NCI-H2227 treated with DMSO at 0.1 percent for 48 hours (cell line): ENCODE measurements at regions not wholly inside any gene's neighbourhood (a gene's known extent, or its start where the extent isn't known, plus 50 kb on each side); places are given as distances from the start of the nearest gene placed in this dataset.
"Not testable (repeated sequence)": the region's sequence is repeated elsewhere in the genome, so short reads cannot be mapped to it uniquely, and the experiment has no call there.

Experiments used
- DNase-seq: peaks from one replicate; lab custom pipeline; 2025; lab: John Stamatoyannopoulos, UW

DNA sequence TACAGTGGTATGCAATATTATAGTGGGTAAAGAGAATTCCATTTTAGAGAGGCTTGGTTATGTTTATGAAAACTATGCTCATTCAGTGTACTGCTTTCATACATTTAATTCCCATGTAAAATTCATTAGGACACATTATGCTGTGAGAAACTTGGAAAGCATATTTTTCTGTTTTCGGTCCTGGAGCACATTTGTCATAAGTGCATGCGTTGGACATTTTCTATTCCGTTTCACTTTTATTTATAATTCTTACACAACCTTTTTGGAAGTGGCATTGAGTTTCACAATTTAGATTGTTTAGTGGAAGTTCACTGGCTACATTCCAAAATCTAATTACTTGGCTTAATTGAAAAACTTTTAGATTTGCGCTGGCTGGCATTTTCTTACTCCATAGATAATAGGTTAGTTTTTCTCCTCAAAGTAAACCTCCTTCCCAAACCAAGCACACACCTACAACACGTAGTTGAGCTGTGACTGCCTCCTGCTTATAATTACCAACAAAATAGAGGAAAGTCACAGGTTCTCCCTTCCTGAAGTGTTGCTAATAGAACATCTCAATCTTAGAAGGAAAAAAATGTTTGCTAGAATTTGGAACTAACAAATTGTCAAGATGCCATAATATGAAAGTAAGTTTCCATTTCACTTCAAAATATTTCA, 938.5 kb downstream of the TRHDE start:
- no peak for DNase-seq

- DNase-seq, result no peak
These were observed 948.8 kb downstream of the TRHDE start for GRCh38 chr12:73220951-73221350.

DNA sequence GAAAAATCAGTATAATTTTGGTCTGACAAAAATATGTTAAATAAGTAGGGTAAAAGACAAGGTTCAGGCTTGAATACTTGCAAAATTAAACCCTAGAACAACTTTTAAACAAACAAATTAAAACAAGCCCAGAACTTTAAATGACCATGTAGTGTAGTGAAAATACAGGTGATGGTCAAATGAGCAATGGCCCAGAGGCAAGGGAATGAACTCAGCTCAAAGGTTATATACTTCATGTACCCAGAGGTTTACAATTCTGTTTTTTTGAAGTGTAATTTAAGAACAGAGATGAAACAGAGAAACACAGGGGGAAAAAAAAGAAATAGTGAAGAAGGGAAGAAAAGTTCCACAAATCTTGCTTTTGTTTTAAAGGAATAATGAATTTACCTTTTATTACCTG, 949.2 kb downstream of the TRHDE start:
- no peak for DNase-seq

GRCh38 chr12:73221836-73222235, 949.7 kb downstream of the TRHDE start:
- DNase-seq, result no peak

GRCh38 chr12:73225371-73225937, 953.3 kb downstream of the TRHDE start:
- DNase-seq, result no peak

DNA sequence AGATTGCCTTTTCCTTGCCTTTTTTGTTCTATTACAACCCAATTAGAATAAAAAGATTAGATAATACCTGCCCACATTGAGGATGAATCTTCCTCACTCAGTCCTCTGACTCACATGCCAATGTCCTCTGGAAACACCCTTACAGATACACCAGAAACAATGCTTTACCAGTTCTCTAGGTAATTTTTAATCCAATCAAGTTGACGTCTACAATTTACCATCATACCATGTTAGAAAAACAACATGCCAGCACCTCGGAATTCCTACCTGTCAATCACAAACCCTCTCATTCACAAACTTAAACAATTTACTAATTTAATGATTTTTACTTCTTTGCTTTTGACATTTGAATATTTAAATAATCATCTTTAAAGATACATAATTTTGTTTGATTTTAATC, 953.8 kb downstream of the TRHDE start:
- no peak for DNase-seq

DNA sequence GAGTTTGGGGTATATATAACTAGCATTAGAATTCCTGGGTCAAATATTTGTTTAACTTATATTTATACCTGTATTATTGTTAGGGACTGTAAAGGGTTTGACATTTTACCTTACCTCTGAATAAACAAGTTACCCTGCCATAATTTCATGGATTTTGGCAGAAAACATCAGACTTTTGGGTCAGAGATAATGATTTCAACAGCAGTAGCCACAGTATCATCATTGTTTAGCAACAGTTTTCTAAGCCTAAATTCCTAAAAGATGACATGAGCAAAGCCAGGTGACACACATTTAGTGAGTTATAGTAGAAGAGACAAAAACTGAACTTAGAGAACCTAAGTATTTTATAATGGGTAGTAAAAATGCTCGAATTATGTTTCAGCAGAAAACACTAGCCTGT, 954.4 kb downstream of the TRHDE start:
- DNase-seq, result no peak

GRCh38 chr12:73228828-73229227, 956.7 kb downstream of the TRHDE start:
- not testable (repeated sequence) for DNase-seq

DNA sequence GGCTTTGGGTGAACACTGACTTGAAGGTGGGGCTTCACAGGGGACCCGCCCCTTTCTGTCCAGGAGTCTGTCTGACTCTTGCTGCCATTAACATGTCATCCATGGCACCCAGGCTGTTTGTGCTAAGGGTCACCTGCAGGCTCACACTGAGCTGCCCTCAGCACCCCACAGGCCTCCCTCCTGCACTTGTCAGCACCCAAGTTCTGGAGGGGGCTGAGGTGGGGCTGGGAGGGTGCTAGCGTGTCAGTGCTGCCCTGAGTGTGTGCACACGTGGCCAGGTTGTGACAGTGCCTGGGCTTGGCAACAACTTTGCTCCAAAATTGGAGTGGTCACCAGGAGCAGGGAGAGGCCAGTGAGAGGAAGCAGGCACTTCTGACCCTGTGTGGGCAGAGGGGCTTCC, 963.2 kb downstream of the TRHDE start:
- DNase-seq, result no peak

DNA sequence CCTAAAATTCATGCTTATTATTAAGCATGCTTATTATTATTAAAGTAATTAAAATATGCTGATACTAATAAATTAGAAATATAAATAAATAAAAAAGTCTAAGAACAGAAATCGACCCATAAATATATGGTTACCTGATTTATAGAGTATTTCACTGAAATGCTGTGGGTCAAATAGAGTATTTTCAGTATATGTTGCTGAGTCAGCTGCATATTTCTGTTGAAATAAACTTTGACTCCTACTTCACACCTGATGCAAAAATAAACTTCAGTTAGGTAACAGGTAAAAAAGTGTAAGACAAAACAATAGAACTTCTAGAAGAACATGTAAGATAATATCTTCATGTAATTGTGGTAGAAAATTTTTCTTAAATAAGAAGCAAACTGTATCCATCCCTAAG, 967.9 kb downstream of the TRHDE start:
- DNase-seq, result no peak

DNA sequence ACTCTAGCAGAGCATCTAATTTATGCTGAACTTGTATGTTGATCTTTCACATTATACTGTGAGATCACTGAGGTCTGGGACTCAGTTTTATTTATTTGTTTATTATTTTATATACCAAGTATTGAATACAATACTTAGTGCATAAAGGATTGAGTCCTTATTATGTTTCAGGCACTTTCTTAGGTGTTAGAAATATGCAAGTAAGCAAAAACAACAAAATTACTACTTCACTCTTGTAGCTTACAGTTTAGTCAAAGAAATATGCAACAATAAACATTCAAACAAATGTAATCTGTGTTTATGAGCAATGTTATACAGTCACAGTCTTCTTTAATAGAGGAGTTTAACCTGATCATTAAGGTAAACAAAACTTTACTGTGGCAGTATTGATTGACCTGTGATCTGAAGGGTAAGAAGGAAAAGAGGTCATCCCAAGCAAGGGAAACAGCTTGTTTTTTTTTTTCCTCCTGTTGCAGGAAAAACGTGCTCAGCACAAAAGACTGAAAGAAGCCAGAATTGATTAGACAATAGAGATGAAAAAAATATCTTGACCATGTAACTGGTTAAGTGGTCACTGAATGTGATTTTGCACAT, 990.7 kb downstream of the TRHDE start:
- no peak for DNase-seq

- DNase-seq, result no peak
These were observed 994.0 kb downstream of the TRHDE start for GRCh38 chr12:73266206-73266605.

DNA sequence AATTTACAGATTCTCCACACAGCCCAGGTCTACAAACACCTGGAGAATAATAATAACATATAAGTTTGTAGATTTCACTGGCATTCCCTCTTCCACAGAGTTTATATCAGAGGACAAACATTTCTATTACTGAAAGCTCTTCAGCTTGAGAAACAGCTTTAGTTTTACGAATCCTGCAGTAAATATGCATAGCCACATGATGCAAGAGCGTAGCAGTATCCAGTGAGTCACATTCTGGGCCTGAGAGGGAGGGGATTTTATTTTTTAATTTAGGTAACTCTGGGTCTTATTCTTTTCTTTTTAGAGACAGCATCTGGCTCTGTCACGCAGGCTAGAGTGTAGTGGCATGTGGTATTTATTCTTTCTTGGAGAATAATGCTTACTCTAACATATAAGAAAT, 1002.8 kb downstream of the TRHDE start:
- no peak for DNase-seq

GRCh38 chr12:73277971-73278370, 1005.8 kb downstream of the TRHDE start:
- DNase-seq, result no peak

- DNase-seq, result no peak
These were observed 1029.4 kb downstream of the TRHDE start for GRCh38 chr12:73301530-73301929.

- DNase-seq, result no peak
These were observed 1035.1 kb downstream of the TRHDE start for GRCh38 chr12:73307260-73307659.

GRCh38 chr12:73308079-73308478, 1035.9 kb downstream of the TRHDE start:
- DNase-seq, result no peak

DNA sequence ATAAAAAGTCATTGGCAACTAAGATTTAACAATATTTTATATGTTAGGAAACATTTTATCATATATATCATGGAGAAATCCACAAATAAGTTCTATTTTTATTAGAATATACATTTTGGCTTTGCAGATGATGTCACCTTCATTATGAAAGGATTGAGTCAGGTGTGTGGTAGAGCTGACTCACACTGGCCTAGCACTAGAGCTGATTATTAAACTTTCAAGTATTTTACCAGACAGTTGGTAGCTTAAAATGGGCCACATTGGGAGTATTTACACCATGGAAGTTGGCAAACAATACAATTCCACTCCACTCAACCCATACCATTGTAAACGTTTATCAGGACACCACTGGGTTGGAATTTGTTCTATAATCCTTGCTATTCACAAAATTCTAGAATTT, 1036.6 kb downstream of the TRHDE start:
- DNase-seq, result no peak

DNA sequence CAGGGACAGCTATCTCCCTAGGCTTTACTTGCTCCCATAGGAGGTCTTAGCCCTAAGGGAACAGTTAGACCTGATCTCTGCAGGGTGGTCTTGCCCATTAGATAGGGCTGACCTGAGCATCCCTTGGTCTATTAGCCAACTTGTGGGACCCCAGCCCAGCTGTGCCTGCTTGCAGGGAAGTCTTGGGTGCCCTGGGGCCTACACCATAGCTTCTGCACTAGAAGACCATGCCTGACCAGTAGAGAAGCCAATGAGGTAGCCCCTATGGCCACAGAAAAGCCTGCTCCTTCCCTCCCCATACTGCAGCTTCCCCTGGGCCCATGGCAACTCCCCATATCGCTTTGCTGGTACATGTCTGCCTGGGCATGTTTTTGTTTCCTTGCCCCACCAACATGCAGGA, 1049.1 kb downstream of the TRHDE start:
- DNase-seq, result no peak

- DNase-seq, result no peak
These were observed 1049.6 kb downstream of the TRHDE start for GRCh38 chr12:73321776-73322175.

DNA sequence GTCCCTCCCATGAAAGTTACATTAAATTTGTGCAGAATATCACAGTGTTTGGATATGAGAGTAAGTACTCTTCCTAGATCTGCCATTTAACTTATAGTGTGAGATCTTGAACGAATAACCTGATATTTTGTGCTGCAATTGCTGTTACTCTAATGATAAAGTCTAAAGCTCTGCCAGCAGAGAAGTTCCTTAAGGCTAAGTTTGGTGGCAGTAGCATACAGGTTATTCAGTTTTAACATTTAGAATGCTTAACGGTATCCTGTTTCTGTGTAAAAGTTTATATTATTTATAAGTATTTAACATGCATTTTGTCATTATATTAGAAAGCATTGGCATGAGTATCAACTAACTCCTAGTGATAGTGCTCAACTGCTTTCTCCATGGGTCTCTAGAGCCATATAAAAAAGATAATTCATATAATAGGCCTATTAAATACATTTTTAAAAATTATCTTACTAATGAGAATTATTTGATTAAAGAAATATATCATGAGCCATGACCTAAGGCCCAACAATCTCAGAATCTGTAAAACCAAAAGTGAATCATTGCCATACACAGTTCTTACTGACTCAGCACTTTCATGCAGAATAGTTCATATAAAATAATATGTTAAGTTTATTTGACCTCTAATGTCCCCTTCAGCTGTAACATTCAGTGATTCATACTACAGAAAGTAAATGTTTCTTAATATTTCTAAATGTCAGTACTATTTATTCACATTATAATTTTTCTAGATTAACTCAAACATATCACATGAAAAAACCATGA, 1058.6 kb downstream of the TRHDE start:
- DNase-seq, result no peak

GRCh38 chr12:73341559-73342247, 1069.5 kb downstream of the TRHDE start:
- DNase-seq, result no peak

GRCh38 chr12:73342733-73343132, 1070.6 kb downstream of the TRHDE start:
- DNase-seq, result no peak
